KMS-11 (cell line): ENCODE measurements at regions not wholly inside any gene's neighbourhood (a gene's known extent, or its start where the extent isn't known, plus 50 kb on each side); places are given as distances from the start of the nearest gene placed in this dataset.

Source experiments
- H2AFZ ChIP-seq: fragments of 200-600 bp; sonication (generic); 2 replicates; pipeline ENCODE4 v1.6.1; 2016; ENCODE audit warnings: antibody characterized with exemption, mixed run types, low read depth
- H3K27ac ChIP-seq: fragments of 200-600 bp; sonication (generic); 2 replicates; pipeline ENCODE4 v1.6.1; 2016; ENCODE audit warnings: mild to moderate bottlenecking, mixed run types
- H3K27me3 ChIP-seq: fragments of 200-600 bp; sonication (generic); 2 replicates; pipeline ENCODE4 v1.6.1; 2017; ENCODE audit warnings: mild to moderate bottlenecking, low read depth, mixed run types, moderate library complexity; ENCODE audit not compliant: insufficient read depth
- H3K36me3 ChIP-seq: fragments of 200-600 bp; sonication (generic); 2 replicates; pipeline ENCODE4 v1.6.1; 2017; ENCODE audit warnings: mild to moderate bottlenecking, mixed run types; ENCODE audit not compliant: insufficient read depth
- H3K4me1 ChIP-seq: fragments of 200-600 bp; sonication (generic); 2 replicates; pipeline ENCODE4 v1.6.1; 2016; ENCODE audit warnings: mild to moderate bottlenecking, low read depth, mixed run types; ENCODE audit not compliant: poor library complexity, severe bottlenecking
- H3K4me2 ChIP-seq: fragments of 200-600 bp; sonication (generic); 2 replicates; pipeline ENCODE4 v1.7.0; 2016; ENCODE audit warnings: mild to moderate bottlenecking, mixed run types
- H3K4me3 ChIP-seq: fragments of 200-600 bp; sonication (generic); IDR thresholded peaks from 2 replicates; pipeline ENCODE4 v1.6.1; 2017; ENCODE audit warnings: low read depth, low read length, mixed read lengths; ENCODE audit not compliant: insufficient read depth
- H3K79me2 ChIP-seq: fragments of 200-600 bp; sonication (generic); 2 replicates; pipeline ENCODE4 v1.6.1; 2016; ENCODE audit warnings: low read depth, mixed run types; ENCODE audit not compliant: insufficient read depth
- H3K9ac ChIP-seq: fragments of 200-600 bp; sonication (generic); 2 replicates; pipeline ENCODE4 v1.6.1; 2016; ENCODE audit warnings: mild to moderate bottlenecking, mixed run types
- H4K20me1 ChIP-seq: fragments of 200-600 bp; sonication (generic); 2 replicates; pipeline ENCODE4 v1.6.1; 2016; ENCODE audit warnings: mild to moderate bottlenecking, mixed run types; ENCODE audit not compliant: insufficient read depth
- CTCF ChIP-seq: fragments of 200-600 bp; sonication (generic); conservative IDR thresholded peaks from 2 replicates; pipeline ENCODE4 v1.6.1; 2017; ENCODE audit warnings: low read depth, mild to moderate bottlenecking, antibody characterized with exemption, low read length, moderate library complexity, mixed read lengths

GRCh38 chr21:19870682-19871081 is 1127.5 kb upstream of the NCAM2 start:
- Histone ChIP-seq H3K9ac (no peak overlapping the region), H2AFZ (no peak overlapping the region), H3K4me2 (no peak overlapping the region), H3K27ac (no peak overlapping the region), H4K20me1 (no peaks in the 10 kb centered on the region), H3K27me3 (no peaks in the 10 kb centered on the region), H3K36me3 (no peaks in the 10 kb centered on the region), H3K79me2 (no peaks in the 10 kb centered on the region), H3K4me3 (no peak overlapping the region), H3K4me1 (no peaks in the 10 kb centered on the region)
- TF ChIP-seq CTCF: no peak

GRCh38 chr21:19874521-19874920 is 1123.7 kb upstream of the NCAM2 start:
- Histone ChIP-seq H3K27ac (no peak overlapping the region), H3K9ac (no peak overlapping the region)

GRCh38 chr21:19878133-19878532 is 1120.1 kb upstream of the NCAM2 start:
- no peak for TF ChIP-seq CTCF
- Histone ChIP-seq H3K79me2 (no peaks in the 10 kb centered on the region), H3K4me2 (no peak overlapping the region), H3K4me3 (no peak overlapping the region), H4K20me1 (no peaks in the 10 kb centered on the region), H3K4me1 (no peaks in the 10 kb centered on the region), H3K27me3 (no peaks in the 10 kb centered on the region), H3K9ac (no peak overlapping the region), H2AFZ (no peak overlapping the region), H3K27ac (no peak overlapping the region), H3K36me3 (no peaks in the 10 kb centered on the region)

More at GRCh38 chr21:19874521-19874920, 1123.7 kb upstream of the NCAM2 start:
- Histone ChIP-seq H4K20me1 (no peaks in the 10 kb centered on the region), H3K4me1 (no peaks in the 10 kb centered on the region), H3K4me3 (no peak overlapping the region), H3K27me3 (no peaks in the 10 kb centered on the region), H2AFZ (no peak overlapping the region), H3K36me3 (no peaks in the 10 kb centered on the region), H3K4me2 (no peak overlapping the region), H3K79me2 (no peaks in the 10 kb centered on the region)
- TF ChIP-seq CTCF: no peak

- no peaks in the 10 kb centered on the region for H3K27me3 ChIP-seq
- no peaks in the 10 kb centered on the region for H3K79me2 ChIP-seq
- no peak overlapping the region for H3K27ac ChIP-seq
- H2AFZ ChIP-seq: no peak overlapping the region
- no peak overlapping the region for H3K4me2 ChIP-seq
- no peaks in the 10 kb centered on the region for H3K36me3 ChIP-seq
- no peak overlapping the region for H3K4me3 ChIP-seq
- TF ChIP-seq CTCF: no peak
- H3K9ac ChIP-seq: no peak overlapping the region
- H3K4me1 ChIP-seq: no peaks in the 10 kb centered on the region
- no peaks in the 10 kb centered on the region for H4K20me1 ChIP-seq
Measured at GRCh38 chr21:19899645-19900044, 1098.6 kb upstream of the NCAM2 start.
